Mesenchymal stem cell (in vitro differentiated cells and primary cell): ENCODE measurements at regions not wholly inside any gene's neighbourhood (a gene's known extent, or its start where the extent isn't known, plus 50 kb on each side); places are given as distances from the start of the nearest gene placed in this dataset.

ENCODE experiments used
- DNase-seq: peaks from one replicate; pipeline ENCODE4 v3.0.0-alpha.2; 2013
- H2AFZ ChIP-seq: one replicate; pipeline ENCODE4 v1.6.1; 2013; ENCODE audit warnings: low read depth, mild to moderate bottlenecking, control low read depth, inconsistent platforms, low read length, moderate library complexity
- H2AK5ac ChIP-seq: 2 replicates; pipeline ENCODE4 v1.6.1; 2013; ENCODE audit warnings: low read length, moderate library complexity, mild to moderate bottlenecking, inconsistent platforms; ENCODE audit not compliant: severe bottlenecking
- H2BK120ac ChIP-seq: one replicate; pipeline ENCODE4 v1.6.1; 2013; ENCODE audit warnings: low read depth, mild to moderate bottlenecking, inconsistent platforms, low read length, moderate library complexity
- H2BK12ac ChIP-seq, 2 experiments: one replicate each; pipeline ENCODE4 v1.6.1; 2013; ENCODE audit warnings: inconsistent platforms in 2 of 2, low read length in 2 of 2, mild to moderate bottlenecking in 2 of 2, moderate library complexity in 2 of 2, control low read depth in 1 of 2
- H2BK15ac ChIP-seq: one replicate; pipeline ENCODE4 v1.6.1; 2013; ENCODE audit warnings: mild to moderate bottlenecking, low read depth, inconsistent platforms; ENCODE audit not compliant: poor library complexity, severe bottlenecking
- H2BK5ac ChIP-seq: 2 replicates; pipeline ENCODE4 v1.6.1; 2013; ENCODE audit warnings: low read depth, mild to moderate bottlenecking, low read length, control low read depth, inconsistent platforms; ENCODE audit not compliant: poor library complexity, severe bottlenecking
- H3K14ac ChIP-seq, 2 experiments: one replicate each; pipeline ENCODE4 v1.6.1; 2013; ENCODE audit warnings: inconsistent platforms in 2 of 2, low read length in 2 of 2, control low read depth in 1 of 2, mild to moderate bottlenecking in 1 of 2, moderate library complexity in 1 of 2
- H3K18ac ChIP-seq, 2 experiments: one replicate each; pipeline ENCODE4 v1.6.1; 2013; ENCODE audit warnings: inconsistent platforms in 2 of 2, low read length in 2 of 2, control low read depth in 1 of 2, low read depth in 1 of 2, mild to moderate bottlenecking in 1 of 2
- H3K23ac ChIP-seq, 2 experiments: one replicate each; pipeline ENCODE4 v1.6.1; 2013; ENCODE audit warnings: inconsistent platforms in 2 of 2, low read length in 2 of 2, mild to moderate bottlenecking in 2 of 2, moderate library complexity in 2 of 2, control low read depth in 1 of 2
- H3K27ac ChIP-seq: 2 replicates; pipeline ENCODE4 v1.5.1; 2013; ENCODE audit warnings: mild to moderate bottlenecking, moderate library complexity, low read length, control low read depth, inconsistent platforms; ENCODE audit not compliant: poor library complexity, severe bottlenecking
- H3K27me3 ChIP-seq, 2 experiments: 2 replicates each; pipeline versions ENCODE4 v1.6.1 to v1.7.0; 2013; ENCODE audit warnings: low read length in 2 of 2, mild to moderate bottlenecking in 2 of 2, moderate library complexity in 2 of 2, control low read depth in 1 of 2, inconsistent platforms in 1 of 2; ENCODE audit not compliant: control insufficient read depth in 1 of 2, insufficient read depth in 1 of 2
- H3K36me3 ChIP-seq, 2 experiments: 2 replicates each; pipeline versions ENCODE4 v1.6.1 to v1.7.0; 2013; ENCODE audit warnings: low read length in 2 of 2, control low read depth in 1 of 2, inconsistent platforms in 1 of 2, low read depth in 1 of 2, mild to moderate bottlenecking in 1 of 2; ENCODE audit not compliant: insufficient read depth in 2 of 2, control insufficient read depth in 1 of 2
- H3K4ac ChIP-seq, 2 experiments: one replicate each; pipeline ENCODE4 v1.6.1; 2013; ENCODE audit warnings: inconsistent platforms in 2 of 2, low read length in 2 of 2, mild to moderate bottlenecking in 2 of 2, moderate library complexity in 2 of 2, control low read depth in 1 of 2, low read depth in 1 of 2
- H3K4me1 ChIP-seq: 2 replicates; pipeline ENCODE4 v1.6.1; 2013; ENCODE audit warnings: low read depth, low read length, control low read depth; ENCODE audit not compliant: control insufficient read depth, insufficient read depth
- H3K4me2 ChIP-seq: 2 replicates; pipeline ENCODE4 v1.6.1; 2013; ENCODE audit warnings: low read length, mild to moderate bottlenecking, inconsistent platforms; ENCODE audit not compliant: poor library complexity, severe bottlenecking
- H3K4me3 ChIP-seq, 2 experiments: 2 replicates each; pipeline versions ENCODE4 v1.5.1 to v1.7.0; 2013; ENCODE audit warnings: low read length in 2 of 2, mild to moderate bottlenecking in 2 of 2, control low read depth in 1 of 2, low read depth in 1 of 2; ENCODE audit not compliant: insufficient read depth in 1 of 2
- H3K79me1 ChIP-seq: replicated peaks from 2 replicates; pipeline ENCODE4 v1.6.1; 2013; ENCODE audit warnings: mild to moderate bottlenecking, control low read depth, low read length, inconsistent platforms; ENCODE audit not compliant: poor library complexity, severe bottlenecking
- H3K9ac ChIP-seq: 2 replicates; pipeline ENCODE4 v1.7.0; 2013; ENCODE audit warnings: mild to moderate bottlenecking, low read length, moderate library complexity
- H3K9me3 ChIP-seq: 2 replicates; pipeline ENCODE4 v1.7.0; 2013; ENCODE audit warnings: mild to moderate bottlenecking, low read length; ENCODE audit not compliant: control insufficient read depth
- H4K8ac ChIP-seq: one replicate; pipeline ENCODE4 v1.6.1; 2013; ENCODE audit warnings: inconsistent platforms, mild to moderate bottlenecking, low read length, moderate library complexity
- H4K91ac ChIP-seq: one replicate; pipeline ENCODE4 v1.6.1; 2013; ENCODE audit warnings: mild to moderate bottlenecking, low read length, inconsistent platforms
- WGBS: methylation state at CpG from one replicate; pipeline ENCODE4 v1.1.7; 2013; ENCODE audit warnings: mixed read lengths; 5-methylcytosine and 5-hydroxymethylcytosine counted together

GRCh38 chr4:138327338-138327737, 85.2 kb upstream of the SLC7A11 start:
- Histone ChIP-seq H4K8ac (no peak overlapping the region), H2BK120ac (no peak overlapping the region), H3K4ac (no peak overlapping the region), H3K4me2 (no peak overlapping the region), H3K4me1 (no peaks in the 10 kb centered on the region), H3K27ac (no peak overlapping the region), H2AK5ac (no peak overlapping the region), H3K36me3 (no peaks in the 10 kb centered on the region), H2BK15ac (no peak overlapping the region), H2BK12ac (no peak overlapping the region), H3K4me3 (no peak overlapping the region), H4K91ac (no peak overlapping the region), H3K9ac (no peak overlapping the region), H3K79me1 (no peaks in the 10 kb centered on the region), H3K14ac (no peak overlapping the region), H3K27me3 (no peaks in the 10 kb centered on the region), H2BK5ac (no peak overlapping the region), H3K18ac (no peak overlapping the region), H3K23ac (no peak overlapping the region), H3K9me3 (no peaks in the 10 kb centered on the region), H2AFZ (no peak overlapping the region)
- WGBS = no CpG with 5 or more reads among the region's 1 CpG
- DNase-seq = no peak

GRCh38 chr4:138320831-138321230, 78.7 kb upstream of the SLC7A11 start:
- no peak overlapping the region for H2AK5ac ChIP-seq
- H2BK5ac ChIP-seq = no peak overlapping the region
- no peak overlapping the region for H3K4me3 ChIP-seq
- no peak overlapping the region for H3K14ac ChIP-seq
- no peak for DNase-seq
- H3K27me3 ChIP-seq = no peaks in the 10 kb centered on the region
- WGBS = no CpG with 5 or more reads among the region's 1 CpG
- H3K27ac ChIP-seq = no peak overlapping the region
- no peak overlapping the region for H4K91ac ChIP-seq
- H2BK12ac ChIP-seq = no peak overlapping the region
- no peak overlapping the region for H3K18ac ChIP-seq
- H2BK15ac ChIP-seq = no peak overlapping the region
- no peaks in the 10 kb centered on the region for H3K4me1 ChIP-seq
- H3K4ac ChIP-seq = no peak overlapping the region
- H3K9me3 ChIP-seq = no peaks in the 10 kb centered on the region
- H3K4me2 ChIP-seq = no peak overlapping the region
- no peaks in the 10 kb centered on the region for H3K79me1 ChIP-seq
- H3K9ac ChIP-seq = no peak overlapping the region
- no peak overlapping the region for H3K23ac ChIP-seq
- no peaks in the 10 kb centered on the region for H3K36me3 ChIP-seq
- no peak overlapping the region for H2BK120ac ChIP-seq
- H2AFZ ChIP-seq = no peak overlapping the region
- no peak overlapping the region for H4K8ac ChIP-seq

DNA sequence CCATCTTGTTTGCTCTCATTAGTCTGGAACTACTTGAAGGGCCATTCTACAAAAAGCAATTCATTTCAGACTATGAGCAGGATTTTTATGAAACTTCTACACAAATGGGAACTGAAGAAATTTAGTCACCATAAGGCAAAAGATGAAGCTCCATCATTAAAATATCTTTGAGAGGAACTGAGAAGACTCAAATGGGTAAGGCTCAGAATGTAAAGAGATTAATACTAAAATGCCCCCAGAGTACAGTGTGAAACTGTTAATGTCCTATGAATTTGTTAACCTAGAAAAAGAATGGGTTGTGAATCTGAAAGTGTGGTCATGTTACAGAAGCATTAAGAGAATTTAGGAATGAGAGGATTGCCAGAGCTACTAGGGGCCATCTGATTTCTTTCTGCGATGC, 77.9 kb upstream of the SLC7A11 start:
- no peak overlapping the region for H2AFZ ChIP-seq
- H3K9ac ChIP-seq = no peak overlapping the region
- H3K27me3 ChIP-seq = no peaks in the 10 kb centered on the region
- no peak overlapping the region for H2BK5ac ChIP-seq
- H4K91ac ChIP-seq = no peak overlapping the region
- no peak overlapping the region for H4K8ac ChIP-seq
- H2AK5ac ChIP-seq = no peak overlapping the region
- no peak overlapping the region for H2BK12ac ChIP-seq
- 100% methylated on average over 1 of the region's 1 CpG for WGBS
- H3K4me2 ChIP-seq = no peak overlapping the region
- no peak overlapping the region for H2BK120ac ChIP-seq
- H3K36me3 ChIP-seq = no peaks in the 10 kb centered on the region
- H3K9me3 ChIP-seq = peaks cover 3% of the 10 kb centered on the region
- H3K79me1 ChIP-seq = no peaks in the 10 kb centered on the region
- H2BK15ac ChIP-seq = no peak overlapping the region
- no peak for DNase-seq
- H3K4me1 ChIP-seq = no peaks in the 10 kb centered on the region
- no peak overlapping the region for H3K4ac ChIP-seq
- no peak overlapping the region for H3K23ac ChIP-seq
- no peak overlapping the region for H3K4me3 ChIP-seq
- no peak overlapping the region for H3K27ac ChIP-seq
- H3K14ac ChIP-seq = no peak overlapping the region
- no peak overlapping the region for H3K18ac ChIP-seq

DNA sequence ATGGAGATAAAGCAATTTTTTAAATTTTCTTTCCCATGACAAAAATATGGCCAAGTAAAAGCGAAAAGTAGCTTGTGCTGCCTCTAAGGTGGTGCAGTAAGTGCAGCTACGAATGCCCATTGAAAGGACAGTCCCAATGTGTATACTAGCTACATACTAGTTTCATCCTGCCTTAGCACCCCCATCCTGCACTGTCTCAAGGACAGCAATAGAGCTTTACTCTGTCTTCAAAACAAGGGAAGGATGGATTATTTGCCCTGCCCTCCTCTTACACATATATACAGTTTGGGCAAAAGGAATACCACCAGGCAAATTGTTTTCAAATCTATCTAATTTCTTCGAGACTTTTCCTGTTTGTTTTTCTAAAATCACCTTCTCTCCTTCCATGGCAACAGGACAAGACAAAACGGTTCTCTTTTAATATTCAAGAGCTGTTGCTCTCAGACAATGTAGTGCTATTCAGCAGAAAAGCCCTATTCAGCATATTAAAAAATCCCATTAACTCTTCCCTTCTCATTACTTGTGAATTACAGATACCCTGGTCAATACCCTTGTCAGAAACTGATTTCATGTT, 75.1 kb upstream of the SLC7A11 start:
- H3K36me3 ChIP-seq = no peaks in the 10 kb centered on the region

More for the DNA sequence above, 75.1 kb upstream of the SLC7A11 start:
- Histone ChIP-seq H2BK120ac (no peak overlapping the region), H3K14ac (no peak overlapping the region), H2AFZ (no peak overlapping the region), H2BK15ac (no peak overlapping the region), H4K91ac (no peak overlapping the region), H3K9ac (no peak overlapping the region), H2BK12ac (no peak overlapping the region), H3K27me3 (no peaks in the 10 kb centered on the region), H3K27ac (no peak overlapping the region), H3K4me3 (no peak overlapping the region), H3K23ac (no peak overlapping the region), H2AK5ac (no peak overlapping the region), H3K79me1 (no peaks in the 10 kb centered on the region), H4K8ac (no peak overlapping the region), H2BK5ac (no peak overlapping the region), H3K4me1 (no peaks in the 10 kb centered on the region), H3K4ac (no peak overlapping the region), H3K18ac (no peak overlapping the region), H3K4me2 (no peak overlapping the region), H3K9me3 (peaks cover 3% of the 10 kb centered on the region)
- 84% methylated on average over 4 of the region's 4 CpGs for WGBS
- no peak for DNase-seq
